SK-N-SH (cell line): ENCODE measurements at regions not wholly inside any gene's neighbourhood (a gene's known extent, or its start where the extent isn't known, plus 50 kb on each side); places are given as distances from the start of the nearest gene placed in this dataset.

ENCODE experiments used
- CTCF ChIA-PET: fragments of 300-600, 350-600 bp; formaldehyde crosslinking; extraction: SDS; loops from one replicate; lab custom pipeline; 2021; lab: Yijun Ruan, JAX
- POLR2A ChIA-PET: fragments of 350-600 bp; sonication (Branson Sonifier 250); formaldehyde crosslinking; extraction: SDS; loops from one replicate; lab custom pipeline; 2020; ENCODE audit warnings: antibody characterized with exemption, inconsistent platforms; lab: Yijun Ruan, JAX
- DNase-seq: peaks from one replicate; pipeline ENCODE4 v3.0.0; 2012
- H2AFZ ChIP-seq: fragments of 200-600 bp; sonication (generic); 2 replicates; pipeline ENCODE4 v1.8.1; 2016; ENCODE audit warnings: antibody characterized with exemption, mild to moderate bottlenecking, low read depth
- H3F3A ChIP-seq: fragments of 200-600 bp; sonication (generic); replicated peaks from 2 replicates; pipeline ENCODE3; 2016; ENCODE audit warnings: antibody characterized with exemption, mild to moderate bottlenecking; ENCODE audit not compliant: insufficient read depth
- H3K27ac ChIP-seq, 2 experiments: fragments of 200-500 bp in 1 of 2; fragments of 200-600 bp in 1 of 2; sonication (Bioruptor generic) in 1 of 2; sonication (generic), shearing (Covaris generic) in 1 of 2; 2 replicates each; pipeline versions ENCODE4 v1.5.1 to v1.6.1; 2014 to 2016; ENCODE audit warnings: low read depth in 2 of 2, inconsistent platforms in 1 of 2, low read length in 1 of 2, mild to moderate bottlenecking in 1 of 2, mixed read lengths in 1 of 2
- H3K27me3 ChIP-seq: fragments of 200-600 bp; sonication (generic), shearing (Covaris generic); 2 replicates; pipeline ENCODE4 v1.6.1; 2016; ENCODE audit warnings: mixed run types; ENCODE audit not compliant: insufficient read depth
- H3K36me3 ChIP-seq, 2 experiments: fragments of 200-500 bp in 1 of 2; fragments of 200-600 bp in 1 of 2; sonication (Bioruptor generic) in 1 of 2; sonication (generic) in 1 of 2; replicated peaks in 1 of 2; 2 replicates each; pipeline versions ENCODE3 to v1.5.1; 2014 to 2016; ENCODE audit warnings: low read length in 1 of 2, mild to moderate bottlenecking in 1 of 2; ENCODE audit not compliant: insufficient read depth in 2 of 2, control insufficient read depth in 1 of 2
- H3K4me1 ChIP-seq, 2 experiments: fragments of 200-500 bp in 1 of 2; fragments of 200-600 bp in 1 of 2; sonication (Bioruptor generic) in 1 of 2; sonication (generic), shearing (Covaris generic) in 1 of 2; 2 replicates each; pipeline versions ENCODE4 v1.5.1 to v1.6.1; 2014 to 2016; ENCODE audit warnings: low read depth in 1 of 2, low read length in 1 of 2, mixed run types in 1 of 2; ENCODE audit not compliant: insufficient read depth in 2 of 2, control insufficient read depth in 1 of 2
- H3K4me2 ChIP-seq: fragments of 200-600 bp; sonication (generic), shearing (Covaris generic); 2 replicates; pipeline ENCODE4 v1.6.1; 2017; ENCODE audit warnings: mixed run types
- H3K4me3 ChIP-seq, 2 experiments: fragments of 200-500 bp in 1 of 2; fragments of 200-600 bp in 1 of 2; sonication (Bioruptor generic) in 1 of 2; sonication (generic), shearing (Covaris generic) in 1 of 2; 2 replicates each; pipeline versions ENCODE4 v1.5.1 to v1.8.1; 2014 to 2016; ENCODE audit warnings: low read depth in 2 of 2, inconsistent platforms in 1 of 2, low read length in 1 of 2, mild to moderate bottlenecking in 1 of 2, mixed read lengths in 1 of 2, moderate library complexity in 1 of 2
- H3K79me2 ChIP-seq: fragments of 200-600 bp; sonication (generic); 2 replicates; pipeline ENCODE4 v1.8.1; 2017; ENCODE audit warnings: mild to moderate bottlenecking; ENCODE audit not compliant: insufficient read depth
- H3K9ac ChIP-seq: fragments of 200-600 bp; sonication (generic); 2 replicates; pipeline ENCODE4 v1.6.1; 2017; ENCODE audit warnings: mixed run types
- H3K9me2 ChIP-seq: fragments of 200-600 bp; sonication (generic); 2 replicates; pipeline ENCODE4 v1.6.1; 2017; ENCODE audit warnings: mixed run types
- H3K9me3 ChIP-seq: fragments of 200-600 bp; sonication (generic); 2 replicates; pipeline ENCODE4 v1.6.1; 2017; ENCODE audit warnings: mixed run types, mild to moderate bottlenecking, moderate library complexity
- H4K20me1 ChIP-seq: fragments of 200-600 bp; sonication (generic); 2 replicates; pipeline ENCODE4 v1.6.1; 2017; ENCODE audit warnings: mild to moderate bottlenecking, mixed run types; ENCODE audit not compliant: insufficient read depth
- FOSL2 ChIP-seq: IDR thresholded peaks from 2 replicates; pipeline ENCODE4 v1.4.0; 2012; ENCODE audit warnings: low read depth, mild to moderate bottlenecking, moderate library complexity, borderline replicate concordance
- GABPA ChIP-seq: IDR thresholded peaks from 2 replicates; pipeline ENCODE4 v1.4.0; 2012; ENCODE audit warnings: low read depth, mild to moderate bottlenecking
- MEF2A ChIP-seq: IDR thresholded peaks from 2 replicates; pipeline ENCODE4 v1.4.0; 2012; ENCODE audit warnings: low read depth, borderline replicate concordance
- NFIC ChIP-seq: IDR thresholded peaks from 2 replicates; pipeline ENCODE4 v1.4.0; 2012; ENCODE audit warnings: borderline replicate concordance
- SMC3 ChIP-seq: IDR thresholded peaks from 2 replicates; pipeline ENCODE4 v1.6.1; 2012; ENCODE audit warnings: low read depth, low read length, improper control_type of control experiment
- TAF1 ChIP-seq: IDR thresholded peaks from 2 replicates; pipeline ENCODE4 v1.6.1; 2012; ENCODE audit warnings: low read depth, mild to moderate bottlenecking, low read length, moderate library complexity, borderline replicate concordance
- TEAD4 ChIP-seq: IDR thresholded peaks from 2 replicates; pipeline ENCODE4 v1.4.0; 2012; ENCODE audit warnings: mild to moderate bottlenecking, borderline replicate concordance; ENCODE audit not compliant: insufficient read depth
- WGBS: methylation state at CpG from one replicate; pipeline ENCODE4 v1.1.6; 2017; ENCODE audit warnings: low lambda C conversion rate; 5-methylcytosine and 5-hydroxymethylcytosine counted together
- TF ChIP-seq, protein P1 (sequence below): IDR thresholded peaks from 2 replicates; pipeline ENCODE4; 2012
- TF ChIP-seq, protein P2 (sequence below): fragments of 200-600 bp; sonication (generic); IDR thresholded peaks from 2 replicates; pipeline ENCODE4 v1.6.1; 2017; ENCODE audit warnings: antibody characterized with exemption, mild to moderate bottlenecking, moderate library complexity
- TF ChIP-seq, protein P3 (sequence below): fragments of 150-350 bp; IDR thresholded peaks from 2 replicates; pipeline ENCODE4 v1.6.1; 2017; ENCODE audit warnings: antibody characterized with exemption, low read length, low read depth, borderline replicate concordance
- TF ChIP-seq, protein P4 (sequence below): IDR thresholded peaks from 2 replicates; pipeline ENCODE4 v1.4.0; 2012; ENCODE audit warnings: low read depth, borderline replicate concordance

DNA sequence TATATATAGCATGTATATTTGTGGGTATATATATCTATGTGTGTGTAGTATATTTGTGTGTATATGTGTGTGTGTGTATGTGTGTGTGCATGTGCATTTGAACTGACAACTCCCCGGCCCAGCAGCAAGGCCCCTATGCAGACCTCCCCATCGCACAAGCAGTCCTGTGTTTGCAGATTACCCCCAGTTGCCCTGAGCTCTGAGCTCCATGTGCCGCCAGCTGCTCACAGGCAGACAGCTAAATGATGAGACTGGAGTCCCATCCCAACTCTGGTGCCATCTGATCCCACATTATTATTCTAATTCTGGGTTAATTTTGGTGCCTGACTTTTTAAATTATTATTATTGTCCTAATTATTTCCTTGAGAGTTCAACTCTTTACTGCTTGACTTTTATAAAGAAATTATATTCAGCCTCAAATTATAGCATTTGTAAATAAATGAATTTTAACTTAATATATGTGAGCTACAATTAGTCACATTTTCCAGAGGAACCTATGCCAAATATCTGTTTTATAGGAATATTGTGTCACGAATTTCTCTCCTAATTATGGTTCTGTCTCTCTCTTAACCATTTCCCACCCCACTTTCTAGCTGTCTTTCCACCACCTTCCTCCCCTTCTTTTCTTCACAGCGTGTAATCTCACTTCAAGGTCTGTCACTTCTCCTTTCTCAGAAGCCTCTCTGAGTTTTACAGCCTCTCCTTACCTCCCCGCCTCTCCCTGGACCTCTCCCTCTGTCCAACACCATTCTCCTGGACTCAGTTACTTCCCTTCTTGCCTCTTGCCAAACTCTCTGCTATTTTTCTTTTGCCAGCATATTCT lies 90.6 kb upstream of the SYNDIG1 start:
- Histone ChIP-seq H3K36me3 (no peaks in the 10 kb centered on the region), H3K9me2 (no peaks in the 10 kb centered on the region), H3K4me1 (peaks cover 0 to 13% of the 10 kb centered on the region in 2 experiments; a peak in 2 of 4 replicates), H3K27me3 (no peaks in the 10 kb centered on the region), H3K9me3 (no peaks in the 10 kb centered on the region), H3K27ac (no peak overlapping the region), H3K79me2 (no peaks in the 10 kb centered on the region), H4K20me1 (no peaks in the 10 kb centered on the region), H3K9ac (no peak overlapping the region), H3K4me3 (no peak overlapping the region), H2AFZ (no peak overlapping the region), H3K4me2 (no peak overlapping the region), H3F3A (no peaks in the 10 kb centered on the region)
- TF ChIP-seq TEAD4 (no peak), FOSL2 (no peak), SMC3 (no peak), NFIC (no peak), GABPA (no peak), MEF2A (no peak), TAF1 (no peak)
- TF ChIP-seq, protein P1, sequence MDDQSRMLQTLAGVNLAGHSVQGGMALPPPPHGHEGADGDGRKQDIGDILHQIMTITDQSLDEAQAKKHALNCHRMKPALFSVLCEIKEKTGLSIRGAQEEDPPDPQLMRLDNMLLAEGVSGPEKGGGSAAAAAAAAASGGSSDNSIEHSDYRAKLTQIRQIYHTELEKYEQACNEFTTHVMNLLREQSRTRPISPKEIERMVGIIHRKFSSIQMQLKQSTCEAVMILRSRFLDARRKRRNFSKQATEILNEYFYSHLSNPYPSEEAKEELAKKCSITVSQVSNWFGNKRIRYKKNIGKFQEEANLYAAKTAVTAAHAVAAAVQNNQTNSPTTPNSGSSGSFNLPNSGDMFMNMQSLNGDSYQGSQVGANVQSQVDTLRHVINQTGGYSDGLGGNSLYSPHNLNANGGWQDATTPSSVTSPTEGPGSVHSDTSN: no peak
- TF ChIP-seq, protein P2, sequence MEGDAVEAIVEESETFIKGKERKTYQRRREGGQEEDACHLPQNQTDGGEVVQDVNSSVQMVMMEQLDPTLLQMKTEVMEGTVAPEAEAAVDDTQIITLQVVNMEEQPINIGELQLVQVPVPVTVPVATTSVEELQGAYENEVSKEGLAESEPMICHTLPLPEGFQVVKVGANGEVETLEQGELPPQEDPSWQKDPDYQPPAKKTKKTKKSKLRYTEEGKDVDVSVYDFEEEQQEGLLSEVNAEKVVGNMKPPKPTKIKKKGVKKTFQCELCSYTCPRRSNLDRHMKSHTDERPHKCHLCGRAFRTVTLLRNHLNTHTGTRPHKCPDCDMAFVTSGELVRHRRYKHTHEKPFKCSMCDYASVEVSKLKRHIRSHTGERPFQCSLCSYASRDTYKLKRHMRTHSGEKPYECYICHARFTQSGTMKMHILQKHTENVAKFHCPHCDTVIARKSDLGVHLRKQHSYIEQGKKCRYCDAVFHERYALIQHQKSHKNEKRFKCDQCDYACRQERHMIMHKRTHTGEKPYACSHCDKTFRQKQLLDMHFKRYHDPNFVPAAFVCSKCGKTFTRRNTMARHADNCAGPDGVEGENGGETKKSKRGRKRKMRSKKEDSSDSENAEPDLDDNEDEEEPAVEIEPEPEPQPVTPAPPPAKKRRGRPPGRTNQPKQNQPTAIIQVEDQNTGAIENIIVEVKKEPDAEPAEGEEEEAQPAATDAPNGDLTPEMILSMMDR: no peak
- TF ChIP-seq, protein P3, sequence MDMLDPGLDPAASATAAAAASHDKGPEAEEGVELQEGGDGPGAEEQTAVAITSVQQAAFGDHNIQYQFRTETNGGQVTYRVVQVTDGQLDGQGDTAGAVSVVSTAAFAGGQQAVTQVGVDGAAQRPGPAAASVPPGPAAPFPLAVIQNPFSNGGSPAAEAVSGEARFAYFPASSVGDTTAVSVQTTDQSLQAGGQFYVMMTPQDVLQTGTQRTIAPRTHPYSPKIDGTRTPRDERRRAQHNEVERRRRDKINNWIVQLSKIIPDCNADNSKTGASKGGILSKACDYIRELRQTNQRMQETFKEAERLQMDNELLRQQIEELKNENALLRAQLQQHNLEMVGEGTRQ: no peak
- TF ChIP-seq, protein P4, sequence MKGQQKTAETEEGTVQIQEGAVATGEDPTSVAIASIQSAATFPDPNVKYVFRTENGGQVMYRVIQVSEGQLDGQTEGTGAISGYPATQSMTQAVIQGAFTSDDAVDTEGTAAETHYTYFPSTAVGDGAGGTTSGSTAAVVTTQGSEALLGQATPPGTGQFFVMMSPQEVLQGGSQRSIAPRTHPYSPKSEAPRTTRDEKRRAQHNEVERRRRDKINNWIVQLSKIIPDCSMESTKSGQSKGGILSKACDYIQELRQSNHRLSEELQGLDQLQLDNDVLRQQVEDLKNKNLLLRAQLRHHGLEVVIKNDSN: no peak
- POLR2A ChIA-PET: no interaction called here
- DNase-seq: no peak
- CTCF ChIA-PET: no interaction called here
- 27% methylated on average over 6 of the region's 6 CpGs for WGBS
